Tibial nerve (tissue), 3 donors: ENCODE measurements at regions not wholly inside any gene's neighbourhood (a gene's known extent, or its start where the extent isn't known, plus 50 kb on each side); places are given as distances from the start of the nearest gene placed in this dataset.

Source experiments
- POLR2A ChIP-seq, 2 donors: fragments of 450-650 bp; IDR thresholded peaks; one replicate each; pipeline ENCODE4 v1.6.1; 2017; ENCODE audit warnings: antibody characterized with exemption in 2 of 2, mild to moderate bottlenecking in 2 of 2, moderate library complexity in 2 of 2
- TF ChIP-seq, protein P1 (sequence below), 5 experiments: fragments of 200-600 bp in 3 of 5; fragments of 450-650 bp in 2 of 5; sonication (generic) in 3 of 5; IDR thresholded peaks; one replicate each; pipeline ENCODE4 v1.5.1; 2016 to 2019; ENCODE audit warnings: antibody characterized with exemption in 5 of 5, mild to moderate bottlenecking in 3 of 5, moderate library complexity in 2 of 5

DNA sequence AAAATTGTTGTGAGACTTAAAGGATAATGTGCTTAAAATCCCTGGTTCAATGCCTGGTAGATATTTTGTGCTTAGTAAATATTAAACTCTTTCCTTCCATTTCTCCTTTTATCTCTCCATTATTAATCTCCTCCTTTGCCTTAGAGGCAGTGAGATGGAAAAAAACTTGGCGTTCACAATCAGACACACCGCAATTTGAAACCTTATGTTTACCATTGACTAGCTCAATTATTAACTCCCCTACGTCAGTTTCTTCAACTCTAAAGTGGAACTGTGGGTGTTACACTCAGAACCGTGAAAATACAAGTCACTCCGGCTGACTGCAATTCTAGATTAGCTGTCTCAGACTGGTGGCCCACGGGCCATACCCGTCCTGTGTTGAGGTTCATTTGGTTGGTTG, 327.2 kb downstream of the DEPDC1B start:
- TF ChIP-seq, protein P1, sequence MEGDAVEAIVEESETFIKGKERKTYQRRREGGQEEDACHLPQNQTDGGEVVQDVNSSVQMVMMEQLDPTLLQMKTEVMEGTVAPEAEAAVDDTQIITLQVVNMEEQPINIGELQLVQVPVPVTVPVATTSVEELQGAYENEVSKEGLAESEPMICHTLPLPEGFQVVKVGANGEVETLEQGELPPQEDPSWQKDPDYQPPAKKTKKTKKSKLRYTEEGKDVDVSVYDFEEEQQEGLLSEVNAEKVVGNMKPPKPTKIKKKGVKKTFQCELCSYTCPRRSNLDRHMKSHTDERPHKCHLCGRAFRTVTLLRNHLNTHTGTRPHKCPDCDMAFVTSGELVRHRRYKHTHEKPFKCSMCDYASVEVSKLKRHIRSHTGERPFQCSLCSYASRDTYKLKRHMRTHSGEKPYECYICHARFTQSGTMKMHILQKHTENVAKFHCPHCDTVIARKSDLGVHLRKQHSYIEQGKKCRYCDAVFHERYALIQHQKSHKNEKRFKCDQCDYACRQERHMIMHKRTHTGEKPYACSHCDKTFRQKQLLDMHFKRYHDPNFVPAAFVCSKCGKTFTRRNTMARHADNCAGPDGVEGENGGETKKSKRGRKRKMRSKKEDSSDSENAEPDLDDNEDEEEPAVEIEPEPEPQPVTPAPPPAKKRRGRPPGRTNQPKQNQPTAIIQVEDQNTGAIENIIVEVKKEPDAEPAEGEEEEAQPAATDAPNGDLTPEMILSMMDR (IDR thresholded peaks at IDR 0.05): no peak
- TF ChIP-seq POLR2A (IDR thresholded peaks at IDR 0.05): no peak
